BJ (cell line): ENCODE measurements at regions not wholly inside any gene's neighbourhood (a gene's known extent, or its start where the extent isn't known, plus 50 kb on each side); places are given as distances from the start of the nearest gene placed in this dataset.

Source experiments
- CTCF ChIA-PET: fragments of 350-600 bp; formaldehyde crosslinking; extraction: SDS; loops from one replicate; lab custom pipeline; 2021; ENCODE audit warnings: antibody characterized with exemption, inconsistent platforms; lab: Yijun Ruan, JAX
- POLR2A ChIA-PET: fragments of 300-600 bp; sonication (Branson Sonifier 250); formaldehyde crosslinking; extraction: SDS; loops from one replicate; lab custom pipeline; 2021; ENCODE audit warnings: antibody characterized with exemption; lab: Charles Lee
- DNase-seq: peaks from one replicate; pipeline ENCODE4 v3.0.0-alpha.2; 2011; ENCODE audit warnings: low read depth
- H3K27me3 ChIP-seq: 2 replicates; pipeline ENCODE4 v1.6.0; 2011; ENCODE audit warnings: low read length; ENCODE audit not compliant: control insufficient read depth, insufficient read depth
- H3K36me3 ChIP-seq: 2 replicates; pipeline ENCODE4 v1.5.1; 2011; ENCODE audit warnings: low read length; ENCODE audit not compliant: control insufficient read depth, insufficient read depth
- H3K4me3 ChIP-seq: 2 replicates; pipeline ENCODE4 v1.5.1; 2011; ENCODE audit warnings: low read depth, mild to moderate bottlenecking, control low read depth, low read length
- TF ChIP-seq, protein P1 (sequence below): IDR thresholded peaks from 2 replicates; pipeline ENCODE4 v1.5.1; 2011; ENCODE audit warnings: low read depth, mild to moderate bottlenecking, control low read depth, inconsistent platforms, low read length, moderate library complexity; ENCODE audit not compliant: insufficient read depth

GRCh38 chr10:28220811-28221210 is 82.1 kb downstream of the MPP7 start:
- Histone ChIP-seq H3K27me3 (no peaks in the 10 kb centered on the region), H3K36me3 (no peaks in the 10 kb centered on the region), H3K4me3 (no peak overlapping the region)
- TF ChIP-seq, protein P1, sequence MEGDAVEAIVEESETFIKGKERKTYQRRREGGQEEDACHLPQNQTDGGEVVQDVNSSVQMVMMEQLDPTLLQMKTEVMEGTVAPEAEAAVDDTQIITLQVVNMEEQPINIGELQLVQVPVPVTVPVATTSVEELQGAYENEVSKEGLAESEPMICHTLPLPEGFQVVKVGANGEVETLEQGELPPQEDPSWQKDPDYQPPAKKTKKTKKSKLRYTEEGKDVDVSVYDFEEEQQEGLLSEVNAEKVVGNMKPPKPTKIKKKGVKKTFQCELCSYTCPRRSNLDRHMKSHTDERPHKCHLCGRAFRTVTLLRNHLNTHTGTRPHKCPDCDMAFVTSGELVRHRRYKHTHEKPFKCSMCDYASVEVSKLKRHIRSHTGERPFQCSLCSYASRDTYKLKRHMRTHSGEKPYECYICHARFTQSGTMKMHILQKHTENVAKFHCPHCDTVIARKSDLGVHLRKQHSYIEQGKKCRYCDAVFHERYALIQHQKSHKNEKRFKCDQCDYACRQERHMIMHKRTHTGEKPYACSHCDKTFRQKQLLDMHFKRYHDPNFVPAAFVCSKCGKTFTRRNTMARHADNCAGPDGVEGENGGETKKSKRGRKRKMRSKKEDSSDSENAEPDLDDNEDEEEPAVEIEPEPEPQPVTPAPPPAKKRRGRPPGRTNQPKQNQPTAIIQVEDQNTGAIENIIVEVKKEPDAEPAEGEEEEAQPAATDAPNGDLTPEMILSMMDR: no peak
- DNase-seq: no peak
- ChIA-PET POLR2A (interaction anchor here (0.5 kb wide), 1 partner anchor 131 kb away, joined by 3 read pairs; no protein-coding TSS in a partner anchor), CTCF (interaction anchor here (0.9 to 1.9 kb wide), 6 partner anchors 11 to 593 kb away, joined by 3 to 6 read pairs (median 3); no protein-coding TSS in a partner anchor)

DNA sequence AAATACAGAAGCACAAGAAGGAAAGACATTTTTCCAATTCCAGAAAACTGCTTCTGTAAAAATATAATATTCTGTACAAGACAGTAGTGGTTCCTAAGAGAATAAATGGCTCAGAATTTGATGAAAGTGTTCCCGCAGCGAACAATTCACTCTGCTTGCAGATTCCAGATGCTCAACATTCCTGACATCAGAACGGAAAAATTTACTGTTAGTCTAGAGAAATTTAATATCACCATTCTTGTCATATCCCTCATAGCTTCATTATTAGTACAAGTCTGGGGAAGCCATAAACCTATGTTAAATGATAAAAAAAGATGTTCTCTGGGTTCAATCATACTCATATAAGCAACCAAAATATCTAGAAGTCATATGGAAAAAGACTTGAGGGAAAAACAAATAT is 83.6 kb downstream of the MPP7 start:
- CTCF ChIA-PET: interaction anchor here (1.2 to 1.9 kb wide), 2 partner anchors 14 to 162 kb away, joined by 3 to 6 read pairs; no protein-coding TSS in a partner anchor
- Histone ChIP-seq H3K27me3 (no peaks in the 10 kb centered on the region; the same call in 1 of the 2 replicates), H3K36me3 (no peaks in the 10 kb centered on the region), H3K4me3 (no peak overlapping the region)
- DNase-seq: peak; percentile 42
- TF ChIP-seq, protein P1: no peak
- POLR2A ChIA-PET: no interaction called here

DNA sequence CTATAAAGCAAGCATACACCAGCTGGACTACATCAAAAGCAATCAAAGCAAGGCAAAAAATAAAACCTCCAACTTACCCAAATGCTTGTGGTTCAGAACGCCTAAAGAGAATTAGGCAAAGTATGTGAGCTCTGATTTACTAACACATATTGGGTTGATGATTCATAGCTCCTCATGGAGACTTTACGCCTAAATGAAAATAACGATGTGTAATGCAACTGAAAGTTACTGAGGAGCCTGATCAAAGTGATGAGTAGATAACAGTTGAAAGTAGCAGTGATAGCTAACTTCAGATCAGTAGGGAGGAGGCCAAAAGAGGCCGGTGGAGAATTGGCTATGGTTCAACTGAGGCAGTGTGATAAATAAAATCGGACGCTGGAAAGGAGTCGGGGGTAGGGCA is 85.0 kb downstream of the MPP7 start:
- no peak overlapping the region for H3K4me3 ChIP-seq
- TF ChIP-seq, protein P1: no peak
- peak; percentile 80 for DNase-seq
- CTCF ChIA-PET: interaction anchor here (0.6 to 1.1 kb wide), 4 partner anchors 11 to 259 kb away, joined by 3 to 4 read pairs (median 3); no protein-coding TSS in a partner anchor
- no peaks in the 10 kb centered on the region; the same call in 1 of the 2 replicates for H3K27me3 ChIP-seq
- POLR2A ChIA-PET: interaction anchor here (0.6 kb wide), 1 partner anchor 627 kb away, joined by 3 read pairs; no protein-coding TSS in a partner anchor
- H3K36me3 ChIP-seq: no peaks in the 10 kb centered on the region

DNA sequence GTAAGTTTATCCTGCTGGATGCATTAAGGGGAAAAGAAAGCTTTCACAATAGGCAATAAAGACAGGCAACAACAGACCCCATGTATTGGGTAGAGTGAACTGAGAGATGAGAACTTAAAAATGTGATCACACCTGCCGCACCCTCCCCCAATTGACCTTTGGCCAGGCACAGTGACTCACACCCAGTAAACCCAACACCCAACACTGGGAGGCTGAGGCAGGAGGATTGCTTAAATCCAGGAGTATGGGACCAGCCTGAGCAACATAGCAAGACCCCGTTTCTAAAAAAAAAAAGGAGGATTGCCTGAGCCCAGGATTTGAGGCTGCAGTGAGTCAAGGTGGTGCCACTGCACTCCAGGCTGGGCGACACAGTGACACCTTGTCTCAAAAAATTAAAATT is 86.9 kb downstream of the MPP7 start:
- H3K36me3 ChIP-seq: no peaks in the 10 kb centered on the region
- DNase-seq: no peak
- ChIA-PET CTCF (interaction anchor here (0.6 kb wide), 1 partner anchor 649 kb away, joined by 4 read pairs; no protein-coding TSS in a partner anchor), POLR2A (no interaction called here)
- H3K27me3 ChIP-seq: no peaks in the 10 kb centered on the region; the same call in 1 of the 2 replicates
- no peak overlapping the region for H3K4me3 ChIP-seq
- TF ChIP-seq, protein P1: no peak

GRCh38 chr10:28214219-28214618 is 88.6 kb downstream of the MPP7 start:
- no peaks in the 10 kb centered on the region for H3K36me3 ChIP-seq
- ChIA-PET CTCF (interaction anchor here (0.6 kb wide), 2 partner anchors 114 to 127 kb away, joined by 3 to 4 read pairs; no protein-coding TSS in a partner anchor), POLR2A (interaction anchor here (0.6 kb wide), 1 partner anchor 50 kb away, joined by 3 read pairs; no protein-coding TSS in a partner anchor)
- H3K4me3 ChIP-seq: no peak overlapping the region
- no peak for DNase-seq
- no peaks in the 10 kb centered on the region; the same call in 1 of the 2 replicates for H3K27me3 ChIP-seq
- TF ChIP-seq, protein P1: no peak
